Endodermal cell (in vitro differentiated cells): ENCODE measurements at regions not wholly inside any gene's neighbourhood (a gene's known extent, or its start where the extent isn't known, plus 50 kb on each side); places are given as distances from the start of the nearest gene placed in this dataset.

Experiments
- DNase-seq: peaks from one replicate; pipeline ENCODE4 v3.0.0-alpha.2; 2017
- H3K27ac ChIP-seq: 2 replicates; pipeline ENCODE4 v1.5.1; 2013; ENCODE audit warnings: mild to moderate bottlenecking, low read depth, low read length, moderate library complexity
- H3K27me3 ChIP-seq: 2 replicates; pipeline ENCODE4 v1.6.1; 2013; ENCODE audit warnings: mild to moderate bottlenecking, low read length, moderate library complexity; ENCODE audit not compliant: insufficient read depth, control insufficient read depth, poor library complexity, severe bottlenecking
- H3K36me3 ChIP-seq: 2 replicates; pipeline ENCODE4 v1.7.0; 2013; ENCODE audit warnings: mild to moderate bottlenecking, low read length, moderate library complexity; ENCODE audit not compliant: control insufficient read depth, insufficient read depth
- H3K4me1 ChIP-seq: one replicate; pipeline ENCODE4 v1.7.0; 2013; ENCODE audit warnings: low read length; ENCODE audit not compliant: control insufficient read depth, insufficient read depth
- H3K4me3 ChIP-seq: 2 replicates; pipeline ENCODE4 v1.5.1; 2013; ENCODE audit warnings: mild to moderate bottlenecking, low read length, moderate library complexity
- H3K9ac ChIP-seq: 2 replicates; pipeline ENCODE4 v1.6.1; 2013; ENCODE audit warnings: mild to moderate bottlenecking, low read length, moderate library complexity; ENCODE audit not compliant: poor library complexity, severe bottlenecking; ENCODE audit errors: extremely low read depth
- H3K9me3 ChIP-seq: 2 replicates; pipeline ENCODE4 v1.6.1; 2013; ENCODE audit warnings: mild to moderate bottlenecking, low read length, moderate library complexity; ENCODE audit not compliant: control insufficient read depth
- H3K27ac Mint-ChIP-seq: 2 replicates; pipeline ENCODE4 v1.8.0; 2020; ENCODE audit warnings: mixed read lengths
- H3K27me3 Mint-ChIP-seq: 2 replicates; pipeline ENCODE4 v1.8.0; 2021; ENCODE audit warnings: mild to moderate bottlenecking, mixed read lengths; ENCODE audit not compliant: insufficient read depth
- H3K36me3 Mint-ChIP-seq: 2 replicates; pipeline ENCODE4 v1.8.0; 2020; ENCODE audit warnings: low read depth, mixed read lengths
- H3K4me1 Mint-ChIP-seq: 2 replicates; pipeline ENCODE4 v1.8.0; 2020; ENCODE audit warnings: mixed read lengths
- H3K4me3 Mint-ChIP-seq: 2 replicates; pipeline ENCODE4 v1.8.0; 2020; ENCODE audit warnings: mild to moderate bottlenecking, moderate library complexity, mixed read lengths
- H3K9me3 Mint-ChIP-seq: 2 replicates; pipeline ENCODE4 v1.8.0; 2020; ENCODE audit warnings: mild to moderate bottlenecking, mixed read lengths
- WGBS, 2 experiments: methylation state at CpG; one replicate each; pipeline versions ENCODE4 v1.1.5 to v1.1.7; 2013; ENCODE audit warnings: missing lambda C conversion rate in 2 of 2, mixed read lengths in 1 of 2; ENCODE audit not compliant: insufficient coverage in 1 of 2, insufficient read length in 1 of 2; 5-methylcytosine and 5-hydroxymethylcytosine counted together
- TF ChIP-seq, protein P1 (sequence below): fragments of 200-600 bp; sonication (generic); conservative IDR thresholded peaks from 2 replicates; pipeline ENCODE4 v1.5.0; 2021; ENCODE audit warnings: antibody characterized with exemption, mild to moderate bottlenecking

DNA sequence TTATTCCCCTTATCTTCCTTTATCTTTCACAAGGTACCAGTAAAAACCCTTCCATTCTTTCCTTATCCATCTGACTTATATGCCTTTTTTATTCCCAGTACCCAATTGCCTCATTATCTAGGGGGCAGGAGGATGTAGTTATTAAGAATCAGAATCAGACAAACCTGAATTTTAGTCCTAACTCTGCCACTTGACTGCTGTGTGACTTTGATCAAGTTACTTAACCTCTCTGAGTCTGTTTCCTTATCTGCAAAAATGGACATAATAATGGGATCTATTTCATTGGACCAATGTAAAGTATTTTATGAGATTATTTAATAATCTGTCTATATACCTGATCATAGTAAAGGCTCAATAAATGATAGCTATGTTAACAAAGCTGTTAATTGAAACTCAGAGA lies 59.6 kb upstream of the SIX3 start:
- H3K9ac ChIP-seq: no peak overlapping the region
- peaks cover 21% of the 10 kb centered on the region for H3K4me1 ChIP-seq
- DNase-seq: no peak
- TF ChIP-seq, protein P1, sequence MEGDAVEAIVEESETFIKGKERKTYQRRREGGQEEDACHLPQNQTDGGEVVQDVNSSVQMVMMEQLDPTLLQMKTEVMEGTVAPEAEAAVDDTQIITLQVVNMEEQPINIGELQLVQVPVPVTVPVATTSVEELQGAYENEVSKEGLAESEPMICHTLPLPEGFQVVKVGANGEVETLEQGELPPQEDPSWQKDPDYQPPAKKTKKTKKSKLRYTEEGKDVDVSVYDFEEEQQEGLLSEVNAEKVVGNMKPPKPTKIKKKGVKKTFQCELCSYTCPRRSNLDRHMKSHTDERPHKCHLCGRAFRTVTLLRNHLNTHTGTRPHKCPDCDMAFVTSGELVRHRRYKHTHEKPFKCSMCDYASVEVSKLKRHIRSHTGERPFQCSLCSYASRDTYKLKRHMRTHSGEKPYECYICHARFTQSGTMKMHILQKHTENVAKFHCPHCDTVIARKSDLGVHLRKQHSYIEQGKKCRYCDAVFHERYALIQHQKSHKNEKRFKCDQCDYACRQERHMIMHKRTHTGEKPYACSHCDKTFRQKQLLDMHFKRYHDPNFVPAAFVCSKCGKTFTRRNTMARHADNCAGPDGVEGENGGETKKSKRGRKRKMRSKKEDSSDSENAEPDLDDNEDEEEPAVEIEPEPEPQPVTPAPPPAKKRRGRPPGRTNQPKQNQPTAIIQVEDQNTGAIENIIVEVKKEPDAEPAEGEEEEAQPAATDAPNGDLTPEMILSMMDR: no peak
- H3K27me3 ChIP-seq: peaks cover 34% of the 10 kb centered on the region
- Mint-ChIP-seq H3K27me3 (peaks cover 48% of the 10 kb centered on the region), H3K36me3 (no peaks in the 10 kb centered on the region), H3K27ac (no peak overlapping the region), H3K9me3 (no peaks in the 10 kb centered on the region), H3K4me1 (peaks cover 29% of the 10 kb centered on the region), H3K4me3 (no peak overlapping the region)
- no peaks in the 10 kb centered on the region for H3K9me3 ChIP-seq
- H3K4me3 ChIP-seq: no peak overlapping the region
- no peaks in the 10 kb centered on the region for H3K36me3 ChIP-seq
- H3K27ac ChIP-seq: no peak overlapping the region

DNA sequence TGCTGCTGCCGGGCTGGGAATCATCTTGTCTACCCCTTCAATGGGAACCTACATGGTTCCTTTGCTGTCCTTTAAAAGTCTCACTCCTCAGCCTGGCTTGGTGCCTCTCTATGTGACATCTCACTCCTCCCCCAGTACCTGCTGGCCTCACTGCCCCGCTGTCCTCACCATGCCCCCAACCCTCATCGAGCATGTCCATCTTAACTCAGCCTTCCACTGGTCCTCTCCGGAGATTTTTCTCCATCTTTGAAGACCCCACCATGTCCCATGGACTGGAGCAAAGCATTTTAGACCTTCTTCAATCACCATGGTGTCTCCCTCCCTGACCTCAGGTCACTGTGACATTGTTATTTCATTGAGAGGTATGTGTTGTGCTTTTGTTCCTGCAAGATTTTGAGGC lies 58.1 kb upstream of the SIX3 start:
- Histone ChIP-seq H3K9ac (no peak overlapping the region), H3K4me1 (peaks cover 21% of the 10 kb centered on the region), H3K27me3 (peaks cover 19% of the 10 kb centered on the region), H3K9me3 (no peaks in the 10 kb centered on the region), H3K36me3 (no peaks in the 10 kb centered on the region), H3K27ac (no peak overlapping the region), H3K4me3 (no peak overlapping the region)
- Mint-ChIP-seq H3K27ac (no peak overlapping the region), H3K4me1 (peaks cover 29% of the 10 kb centered on the region), H3K27me3 (peaks cover 43% of the 10 kb centered on the region), H3K36me3 (no peaks in the 10 kb centered on the region), H3K9me3 (no peaks in the 10 kb centered on the region), H3K4me3 (no peak overlapping the region)
- DNase-seq: no peak
- WGBS, 2 experiments: 98 to 100% methylated on average over 3 to 4 of the region's 4 CpGs
- TF ChIP-seq, protein P1: no peak

DNA sequence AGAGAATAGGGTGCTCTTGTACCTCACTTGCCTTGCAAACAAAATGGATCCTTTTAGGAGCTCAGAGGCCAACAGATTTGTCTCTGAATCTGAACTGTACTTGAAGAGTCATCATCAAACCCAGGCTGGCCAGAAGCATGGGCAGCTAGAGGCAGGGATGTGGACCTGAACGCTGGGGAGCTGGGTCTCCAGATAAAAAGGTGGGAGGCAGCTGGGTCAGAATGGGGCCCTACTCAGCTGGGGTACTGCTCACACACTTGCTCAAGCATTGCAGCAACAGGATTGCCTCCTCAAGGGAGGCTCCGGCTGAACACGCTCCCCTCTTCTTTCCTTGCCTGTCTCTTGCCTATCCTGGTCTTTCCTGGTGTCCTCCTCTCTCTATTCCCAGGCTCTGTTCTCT lies 57.3 kb upstream of the SIX3 start:
- H3K36me3 Mint-ChIP-seq: no peaks in the 10 kb centered on the region
- no peak overlapping the region for H3K4me3 Mint-ChIP-seq
- no peaks in the 10 kb centered on the region for H3K9me3 Mint-ChIP-seq
- Histone ChIP-seq H3K27me3 (peaks cover 12% of the 10 kb centered on the region), H3K4me1 (peaks cover 21% of the 10 kb centered on the region), H3K27ac (no peak overlapping the region), H3K9me3 (no peaks in the 10 kb centered on the region), H3K9ac (no peak overlapping the region), H3K36me3 (no peaks in the 10 kb centered on the region), H3K4me3 (no peak overlapping the region)
- H3K4me1 Mint-ChIP-seq: peaks cover 22% of the 10 kb centered on the region
- no peak overlapping the region for H3K27ac Mint-ChIP-seq
- WGBS, 2 experiments: 90 to 100% methylated on average over 1 to 3 of the region's 3 CpGs
- H3K27me3 Mint-ChIP-seq: peaks cover 40% of the 10 kb centered on the region
- TF ChIP-seq, protein P1: no peak
- DNase-seq: no peak
